ENCODE measurements at regions not wholly inside any gene's neighbourhood (a gene's known extent, or its start where the extent isn't known, plus 50 kb on each side); places are given as distances from the start of the nearest gene placed in this dataset.
A peak's percentile ranks its signal among the peaks of the same experiment; 100 is the strongest.

GRCh38 chr22:47558828-47559700 is 796.6 kb downstream of the TBC1D22A start:
- no peak for DNase-seq

- DNase-seq, result no peak
These were observed 794.0 kb downstream of the TBC1D22A start for GRCh38 chr22:47556473-47556872.

GRCh38 chr22:47553436-47553835 is 791.0 kb downstream of the TBC1D22A start:
- no peak for DNase-seq

DNA sequence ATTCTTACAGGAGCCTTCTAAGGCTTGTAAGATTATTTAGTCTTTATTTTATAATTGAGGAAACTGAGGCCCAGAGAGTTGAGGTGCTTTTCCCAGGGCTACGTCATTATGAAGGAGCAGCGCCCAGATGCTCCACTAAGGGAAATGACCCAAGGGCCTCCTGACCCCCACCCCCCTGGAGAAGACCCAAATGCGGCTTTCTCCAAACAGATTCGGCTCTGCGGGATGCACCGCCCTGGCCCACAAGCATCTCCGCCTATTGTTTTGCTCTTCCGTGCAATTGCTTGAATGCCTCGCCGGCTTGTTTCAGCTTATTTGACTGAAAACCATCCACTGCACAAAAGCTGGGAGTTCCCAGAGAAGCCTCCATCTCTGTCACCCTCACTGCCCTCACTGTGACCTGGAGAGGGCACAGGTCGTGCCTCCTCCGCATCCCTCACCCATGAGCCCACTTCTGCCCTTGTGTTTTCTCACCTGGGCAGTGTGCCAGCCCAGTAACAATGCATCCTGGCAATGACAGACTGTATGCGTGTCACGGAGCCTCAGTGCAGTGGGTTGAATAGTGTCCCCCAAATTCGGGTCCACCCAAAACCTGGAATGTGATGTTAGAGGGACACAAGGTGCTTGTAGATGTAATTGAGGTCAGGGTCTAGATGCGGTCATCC is 790.2 kb downstream of the TBC1D22A start:
- no peak for DNase-seq

GRCh38 chr22:47552024-47552423 is 789.6 kb downstream of the TBC1D22A start:
- no peak for DNase-seq

- no peak for DNase-seq
These were observed 789.0 kb downstream of the TBC1D22A start for GRCh38 chr22:47551431-47551775.

DNA sequence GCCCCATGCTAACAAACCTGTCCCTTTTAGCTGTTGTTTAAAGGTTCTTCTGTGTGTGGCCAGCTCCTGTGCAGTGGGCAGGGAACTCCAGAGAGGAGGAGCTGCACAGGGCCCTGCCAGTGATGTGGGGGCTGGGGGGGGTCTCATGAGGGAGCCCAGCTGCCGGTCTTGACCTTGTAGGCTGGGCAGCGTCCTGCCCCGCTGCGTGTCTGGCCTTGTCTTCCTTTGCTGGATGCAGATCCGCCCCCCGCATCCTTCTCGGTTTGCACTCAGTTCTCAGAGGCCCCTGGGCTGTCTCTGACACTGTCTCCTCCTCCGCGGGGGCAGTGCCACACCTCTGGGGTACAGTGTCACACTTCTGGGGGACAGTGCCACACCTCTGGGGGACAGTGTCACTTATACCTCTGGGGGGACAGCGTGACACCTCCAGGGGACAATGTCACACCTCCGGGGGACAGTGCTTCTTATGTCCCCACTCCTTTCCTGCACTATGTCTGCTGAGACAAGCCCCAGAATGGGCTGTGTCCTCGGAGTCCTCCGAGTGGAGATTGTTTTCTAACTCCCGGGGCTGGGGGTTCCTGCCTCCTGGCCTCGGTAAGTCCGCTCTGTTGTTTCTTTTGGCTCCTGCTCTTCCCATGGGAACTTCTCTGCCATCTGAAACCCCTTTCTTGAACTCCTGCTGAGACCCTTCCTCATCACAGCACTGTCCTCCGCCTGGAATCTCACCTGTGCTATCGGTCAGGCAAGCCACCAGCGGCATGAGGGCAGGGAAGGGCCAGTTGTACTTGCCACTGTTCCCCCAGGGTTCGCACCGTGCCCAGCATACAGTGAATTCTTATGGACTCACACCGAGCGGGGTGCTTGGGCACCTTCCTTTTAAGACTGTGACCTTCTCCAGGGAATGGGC is 788.3 kb downstream of the TBC1D22A start:
- DNase-seq, result no peak

DNA sequence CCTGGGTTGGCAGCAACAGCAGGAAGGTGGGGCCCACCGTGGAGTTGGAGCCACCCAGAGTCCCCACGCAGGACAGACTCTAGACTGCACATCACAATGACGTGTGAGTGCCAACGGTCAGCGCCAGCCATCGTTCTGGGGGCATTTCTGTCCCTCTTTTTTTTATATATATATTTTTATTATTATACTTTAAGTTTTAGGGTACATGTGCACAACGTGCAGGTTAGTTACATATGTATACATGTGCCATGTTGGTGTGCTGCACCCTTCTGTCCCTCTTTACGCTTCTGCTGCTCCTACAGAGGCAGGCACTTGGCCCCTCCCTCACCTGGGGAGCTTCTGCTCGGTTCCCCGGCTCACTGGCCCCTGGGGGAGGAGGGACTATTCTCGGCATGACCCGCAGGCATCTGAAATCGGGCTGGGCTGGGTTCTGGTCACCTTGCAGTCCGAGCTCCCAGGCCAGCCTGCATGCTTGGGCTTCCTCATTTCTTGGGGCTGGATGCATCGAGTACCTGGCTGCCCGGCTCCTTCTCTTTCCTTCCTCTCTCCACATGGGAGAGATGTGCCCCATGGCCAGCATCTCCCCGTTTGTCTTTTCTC is 787.4 kb downstream of the TBC1D22A start:
- no peak for DNase-seq

- DNase-seq, result no peak
These were observed 786.7 kb downstream of the TBC1D22A start for GRCh38 chr22:47548953-47549740.

DNA sequence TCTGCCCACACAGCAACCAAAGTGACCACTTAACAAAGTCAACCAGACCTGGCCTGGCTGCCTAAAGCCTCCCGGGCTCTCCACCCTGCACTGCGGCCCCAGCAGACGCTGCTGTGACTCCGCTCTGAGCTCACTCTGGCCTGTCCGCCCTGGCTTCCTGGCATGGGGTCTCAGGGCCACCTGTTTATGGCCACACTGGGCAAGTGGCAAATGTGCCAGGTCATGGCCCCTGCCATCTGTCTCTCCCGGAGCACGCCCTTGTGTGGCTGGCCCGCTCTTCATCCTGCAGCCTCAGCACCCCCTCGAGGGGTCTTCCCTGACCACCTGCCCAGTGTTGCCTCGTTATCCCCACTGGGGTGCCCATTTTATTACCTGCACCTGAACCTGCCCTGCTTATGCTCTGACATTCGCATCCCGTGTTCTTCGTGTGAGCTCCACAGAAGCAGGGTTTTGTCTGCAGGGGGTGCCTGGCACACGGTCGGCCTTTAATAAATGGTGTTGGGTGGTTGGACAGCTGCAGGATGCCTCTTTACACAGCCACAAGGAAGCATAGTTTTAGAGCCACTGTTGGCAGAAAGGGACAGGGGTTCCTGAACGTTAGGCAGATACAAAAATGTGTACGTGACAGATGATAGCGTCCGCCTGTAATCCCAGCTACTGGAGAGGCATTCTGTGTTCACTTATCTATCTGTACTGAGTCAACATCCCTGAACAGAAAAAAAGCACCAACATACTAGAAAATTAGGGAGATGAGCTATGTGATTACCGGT is 785.6 kb downstream of the TBC1D22A start:
- no peak for DNase-seq

GRCh38 chr22:47547239-47547661 is 784.8 kb downstream of the TBC1D22A start:
- DNase-seq, result no peak

GRCh38 chr22:47544696-47545095 is 782.2 kb downstream of the TBC1D22A start:
- DNase-seq, result no peak

GRCh38 chr22:47543447-47543846 is 781.0 kb downstream of the TBC1D22A start:
- DNase-seq, result no peak

DNA sequence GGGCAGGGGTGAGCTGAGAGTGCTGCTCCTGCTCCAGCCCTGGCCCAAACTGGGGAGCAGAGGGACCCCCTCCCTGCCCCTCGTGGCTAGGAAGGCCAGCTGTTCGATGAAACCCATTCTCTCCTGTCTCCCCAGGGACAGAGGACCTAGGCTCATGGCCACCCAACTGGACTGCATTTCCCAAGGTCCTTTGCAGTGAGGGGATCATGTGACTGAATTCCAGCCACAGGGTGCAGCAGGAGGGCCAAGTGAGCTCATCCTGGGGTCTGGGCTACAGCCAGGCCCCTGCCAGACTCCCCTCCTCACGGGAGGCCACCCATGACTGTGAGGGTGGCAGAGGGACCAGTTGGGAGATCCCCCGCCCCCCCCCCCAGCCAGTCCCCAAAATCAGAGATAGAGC is 777.6 kb downstream of the TBC1D22A start:
- no peak for DNase-seq

- DNase-seq, result no peak
These were observed 776.9 kb downstream of the TBC1D22A start for GRCh38 chr22:47539374-47539773.

GRCh38 chr22:47535681-47536080 is 773.2 kb downstream of the TBC1D22A start:
- no peak for DNase-seq

DNA sequence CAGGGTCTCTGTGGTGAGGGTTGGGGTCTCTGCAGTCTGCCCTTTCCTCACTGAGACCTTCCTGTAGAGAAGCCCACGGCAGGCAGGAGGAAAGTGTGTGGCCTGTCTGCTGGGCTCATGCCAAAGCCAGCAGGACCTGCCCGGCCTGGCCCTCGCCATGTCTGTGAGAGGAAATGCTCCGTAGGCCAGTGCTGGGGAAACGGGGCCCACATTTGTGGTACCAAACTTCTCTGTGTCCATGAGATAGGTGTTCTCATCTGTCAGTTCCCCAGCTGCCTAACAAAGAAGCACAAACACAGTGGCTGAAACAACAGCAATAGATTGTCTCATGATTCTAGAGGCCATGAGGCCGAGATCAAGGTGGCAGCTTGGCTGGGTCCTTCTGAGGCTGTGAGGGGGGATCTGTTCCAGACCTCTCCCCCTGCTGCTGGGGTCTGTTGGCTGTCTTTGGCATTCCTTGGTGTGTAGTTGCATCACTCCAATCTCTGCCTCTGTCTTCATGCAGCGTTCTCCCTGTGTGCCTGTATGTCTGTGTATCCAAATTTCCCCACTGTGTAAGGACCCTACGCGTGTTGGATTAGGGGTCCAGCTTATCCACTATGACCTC is 772.5 kb downstream of the TBC1D22A start:
- no peak for DNase-seq

- DNase-seq, result peak; percentile 8
These were observed 771.7 kb downstream of the TBC1D22A start for GRCh38 chr22:47533961-47534803.

DNA sequence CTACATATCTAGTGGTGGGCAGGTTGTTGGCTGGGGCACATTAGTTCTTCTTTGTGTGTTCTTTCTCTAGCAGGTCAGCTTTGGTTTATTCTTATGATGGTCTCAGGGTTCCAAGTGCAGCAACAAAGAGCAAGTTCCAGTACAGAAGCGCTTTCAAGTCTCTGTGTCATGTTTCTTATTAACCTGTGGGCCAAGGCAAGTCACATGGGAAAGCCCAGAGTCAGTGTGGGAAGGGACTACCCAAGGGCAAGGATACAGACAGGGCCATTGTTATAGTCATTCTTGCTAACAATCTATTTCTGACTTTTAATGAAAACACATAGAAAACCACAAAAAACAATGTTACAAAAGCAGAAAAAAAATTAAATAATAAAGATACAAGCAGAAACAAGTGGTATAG is 754.6 kb downstream of the TBC1D22A start:
- no peak for DNase-seq

All from skin of body (tissue), 1 donor.